ENCODE measurements at regions not wholly inside any gene's neighbourhood (a gene's known extent, or its start where the extent isn't known, plus 50 kb on each side); places are given as distances from the start of the nearest gene placed in this dataset.

DNA sequence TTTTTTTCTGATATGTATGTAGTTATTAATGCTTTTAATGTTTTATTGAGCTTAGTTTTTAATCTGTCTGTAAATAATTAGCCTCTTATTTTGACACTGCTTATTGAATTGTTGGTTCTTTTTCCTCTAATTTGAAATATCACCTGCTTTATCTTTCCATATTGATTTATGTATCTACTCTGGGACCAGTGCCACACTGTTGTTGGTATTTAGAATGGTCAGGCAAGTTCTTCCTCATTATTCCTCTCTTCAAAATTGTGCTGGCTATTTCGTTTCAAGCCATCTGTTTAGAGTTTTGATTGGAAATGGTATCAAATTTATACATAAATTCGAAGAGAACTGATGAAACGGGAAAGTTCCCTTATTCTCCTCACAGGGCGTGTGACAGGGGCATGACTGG, 96.8 kb upstream of the APP start:
- TF ChIP-seq, protein P1, sequence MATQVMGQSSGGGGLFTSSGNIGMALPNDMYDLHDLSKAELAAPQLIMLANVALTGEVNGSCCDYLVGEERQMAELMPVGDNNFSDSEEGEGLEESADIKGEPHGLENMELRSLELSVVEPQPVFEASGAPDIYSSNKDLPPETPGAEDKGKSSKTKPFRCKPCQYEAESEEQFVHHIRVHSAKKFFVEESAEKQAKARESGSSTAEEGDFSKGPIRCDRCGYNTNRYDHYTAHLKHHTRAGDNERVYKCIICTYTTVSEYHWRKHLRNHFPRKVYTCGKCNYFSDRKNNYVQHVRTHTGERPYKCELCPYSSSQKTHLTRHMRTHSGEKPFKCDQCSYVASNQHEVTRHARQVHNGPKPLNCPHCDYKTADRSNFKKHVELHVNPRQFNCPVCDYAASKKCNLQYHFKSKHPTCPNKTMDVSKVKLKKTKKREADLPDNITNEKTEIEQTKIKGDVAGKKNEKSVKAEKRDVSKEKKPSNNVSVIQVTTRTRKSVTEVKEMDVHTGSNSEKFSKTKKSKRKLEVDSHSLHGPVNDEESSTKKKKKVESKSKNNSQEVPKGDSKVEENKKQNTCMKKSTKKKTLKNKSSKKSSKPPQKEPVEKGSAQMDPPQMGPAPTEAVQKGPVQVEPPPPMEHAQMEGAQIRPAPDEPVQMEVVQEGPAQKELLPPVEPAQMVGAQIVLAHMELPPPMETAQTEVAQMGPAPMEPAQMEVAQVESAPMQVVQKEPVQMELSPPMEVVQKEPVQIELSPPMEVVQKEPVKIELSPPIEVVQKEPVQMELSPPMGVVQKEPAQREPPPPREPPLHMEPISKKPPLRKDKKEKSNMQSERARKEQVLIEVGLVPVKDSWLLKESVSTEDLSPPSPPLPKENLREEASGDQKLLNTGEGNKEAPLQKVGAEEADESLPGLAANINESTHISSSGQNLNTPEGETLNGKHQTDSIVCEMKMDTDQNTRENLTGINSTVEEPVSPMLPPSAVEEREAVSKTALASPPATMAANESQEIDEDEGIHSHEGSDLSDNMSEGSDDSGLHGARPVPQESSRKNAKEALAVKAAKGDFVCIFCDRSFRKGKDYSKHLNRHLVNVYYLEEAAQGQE (IDR thresholded peaks at IDR 0.05; ENCODE audit: low read depth) = no peak
- TF ChIP-seq RAD21 (IDR thresholded peaks at IDR 0.05; ENCODE audit: low read depth) = no peak
- TF ChIP-seq TAF1 (IDR thresholded peaks at IDR 0.05; ENCODE audit: low read depth) = no peak
- no peak for TF ChIP-seq TCF12 (IDR thresholded peaks at IDR 0.05; ENCODE audit: low read depth)
- TF ChIP-seq, protein P2, sequence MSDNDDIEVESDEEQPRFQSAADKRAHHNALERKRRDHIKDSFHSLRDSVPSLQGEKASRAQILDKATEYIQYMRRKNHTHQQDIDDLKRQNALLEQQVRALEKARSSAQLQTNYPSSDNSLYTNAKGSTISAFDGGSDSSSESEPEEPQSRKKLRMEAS (IDR thresholded peaks at IDR 0.05) = no peak
- no peak for TF ChIP-seq TEAD4 (IDR thresholded peaks at IDR 0.05)
- TF ChIP-seq EP300 (IDR thresholded peaks at IDR 0.05; ENCODE audit: borderline replicate concordance) = no peak
- TF ChIP-seq CREB1 (IDR thresholded peaks at IDR 0.05; ENCODE audit: low read depth) = no peak

All from Ishikawa (cell line).